ENCODE measurements at regions not wholly inside any gene's neighbourhood (a gene's known extent, or its start where the extent isn't known, plus 50 kb on each side); places are given as distances from the start of the nearest gene placed in this dataset.
"Not testable (repeated sequence)": the region's sequence is repeated elsewhere in the genome, so short reads cannot be mapped to it uniquely, and the experiment has no call there.

- DNase-seq, result no peak
- in situ Hi-C loops (cut with MboI; ENCODE audit: low pct_unique_long_range_greater_than_20kb, low sequenced_read_pairs), result no loop called here
Observed at GRCh38 chr13:48804821-48805601, 151.3 kb downstream of the CYSLTR2 start.

GRCh38 chr13:48806522-48806921 lies 152.8 kb downstream of the CYSLTR2 start:
- in situ Hi-C loops (cut with MboI; ENCODE audit: low pct_unique_long_range_greater_than_20kb, low sequenced_read_pairs), result no loop called here
- DNase-seq, result no peak

GRCh38 chr13:48808683-48809082 lies 155.0 kb downstream of the CYSLTR2 start:
- no peak for DNase-seq
- in situ Hi-C loops (cut with MboI; ENCODE audit: low pct_unique_long_range_greater_than_20kb, low sequenced_read_pairs), result no loop called here

GRCh38 chr13:48810013-48810412 lies 156.3 kb downstream of the CYSLTR2 start:
- DNase-seq, result no peak
- in situ Hi-C loops (cut with MboI; ENCODE audit: low pct_unique_long_range_greater_than_20kb, low sequenced_read_pairs), result no loop called here

DNA sequence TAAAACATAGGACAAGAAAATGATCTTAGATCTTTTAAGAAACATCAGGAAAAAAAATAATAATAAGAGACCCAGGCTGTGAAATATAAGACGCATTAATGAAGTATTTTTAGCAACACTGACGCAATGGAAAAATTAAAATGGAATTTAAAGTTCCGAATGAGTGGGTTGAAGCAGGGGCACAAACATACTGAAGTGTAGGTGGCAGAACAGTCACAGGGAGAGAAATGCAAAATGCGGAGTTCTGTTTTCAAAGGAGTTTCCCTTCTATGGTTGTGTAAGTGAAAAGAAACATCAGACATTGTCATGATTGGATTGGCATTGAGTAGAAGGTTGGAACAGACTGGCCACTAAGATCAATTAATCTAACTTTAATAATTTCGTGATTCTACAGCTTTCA lies 159.8 kb downstream of the CYSLTR2 start:
- in situ Hi-C loops (cut with MboI; ENCODE audit: low pct_unique_long_range_greater_than_20kb, low sequenced_read_pairs), result no loop called here
- DNase-seq, result no peak

GRCh38 chr13:48816700-48817099 lies 159.0 kb upstream of the FNDC3A start:
- no peak for DNase-seq
- in situ Hi-C loops (cut with MboI; ENCODE audit: low pct_unique_long_range_greater_than_20kb, low sequenced_read_pairs), result no loop called here

DNA sequence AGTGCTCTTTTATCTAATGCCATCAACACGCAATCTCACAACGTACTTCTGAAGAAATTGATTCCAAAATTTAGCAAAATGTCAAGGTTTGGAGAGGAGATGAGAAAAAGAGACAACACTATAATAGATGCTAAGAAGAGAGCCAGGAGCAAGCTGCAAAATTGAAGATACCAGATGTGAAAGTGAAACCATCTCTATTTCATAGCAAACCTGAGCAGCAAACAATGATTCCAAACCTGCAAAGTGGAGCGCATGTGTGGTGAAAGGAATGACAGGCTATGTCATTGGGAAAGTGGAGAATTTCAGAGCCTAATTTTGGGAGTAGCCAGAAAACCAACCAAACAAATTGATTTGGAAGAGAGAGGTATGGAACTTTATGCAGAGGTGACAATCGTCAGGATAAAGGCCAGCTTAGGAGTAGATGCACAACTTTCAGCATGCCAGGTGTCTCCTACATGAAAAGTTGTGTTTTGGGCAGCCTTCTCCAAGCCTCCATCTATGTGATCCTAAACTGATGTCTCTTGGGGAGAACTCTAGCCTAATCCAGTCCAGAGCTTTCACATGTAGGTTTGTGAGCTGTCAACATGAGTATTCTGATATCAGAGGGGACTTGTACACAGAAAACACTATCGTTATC lies 158.4 kb upstream of the FNDC3A start:
- in situ Hi-C loops (cut with MboI; ENCODE audit: low pct_unique_long_range_greater_than_20kb, low sequenced_read_pairs), result no loop called here
- DNase-seq, result no peak

GRCh38 chr13:48818495-48819356 lies 157.0 kb upstream of the FNDC3A start:
- no peak for DNase-seq
- in situ Hi-C loops (cut with MboI; ENCODE audit: low pct_unique_long_range_greater_than_20kb, low sequenced_read_pairs), result no loop called here

- in situ Hi-C loops (cut with MboI; ENCODE audit: low pct_unique_long_range_greater_than_20kb, low sequenced_read_pairs), result no loop called here
- DNase-seq, result no peak
Observed at GRCh38 chr13:48819376-48819775, 156.3 kb upstream of the FNDC3A start.

DNA sequence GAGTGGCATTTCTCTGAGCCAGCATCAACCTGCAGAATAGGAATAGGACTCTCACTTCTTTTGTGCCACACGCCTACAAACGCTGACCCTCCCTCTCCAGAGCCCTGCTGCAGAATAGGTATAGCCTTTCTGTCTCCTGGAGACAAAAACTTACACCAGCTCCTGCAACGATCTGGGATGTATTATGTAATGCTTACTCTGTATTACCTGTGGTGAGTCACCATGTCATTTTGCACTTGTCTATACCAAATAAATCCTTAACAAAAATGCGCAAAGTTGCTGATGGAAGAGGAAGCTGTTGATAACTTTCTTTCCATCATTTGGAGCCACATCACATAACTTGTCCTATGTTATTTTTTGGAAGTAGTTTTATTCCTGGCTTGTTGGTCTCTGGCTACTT lies 155.8 kb upstream of the FNDC3A start:
- DNase-seq, result no peak
- in situ Hi-C loops (cut with MboI; ENCODE audit: low pct_unique_long_range_greater_than_20kb, low sequenced_read_pairs), result no loop called here

DNA sequence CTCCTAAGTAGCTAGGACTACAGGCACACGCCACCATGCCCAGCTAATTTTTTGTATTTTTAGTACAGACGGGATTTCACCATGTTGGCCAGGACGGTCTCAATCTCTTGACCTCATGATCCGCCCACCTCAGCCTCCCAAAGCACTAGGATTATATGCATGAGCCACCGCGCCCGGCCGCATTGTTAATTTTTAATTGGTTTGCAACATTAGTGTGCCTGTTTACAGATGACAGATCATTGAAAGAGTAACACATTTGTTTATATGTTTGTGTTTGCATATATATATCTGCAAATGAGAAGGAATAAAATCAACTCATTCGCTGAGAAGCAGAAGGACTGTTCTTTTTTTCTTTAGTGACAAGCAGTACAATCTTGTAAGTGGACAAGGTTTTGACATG lies 152.2 kb upstream of the FNDC3A start:
- in situ Hi-C loops (cut with MboI; ENCODE audit: low pct_unique_long_range_greater_than_20kb, low sequenced_read_pairs); DNase-seq: not testable (repeated sequence)

- in situ Hi-C loops (cut with MboI; ENCODE audit: low pct_unique_long_range_greater_than_20kb, low sequenced_read_pairs), result no loop called here
- DNase-seq, result no peak
Observed at GRCh38 chr13:48826039-48826438, 149.7 kb upstream of the FNDC3A start.

DNA sequence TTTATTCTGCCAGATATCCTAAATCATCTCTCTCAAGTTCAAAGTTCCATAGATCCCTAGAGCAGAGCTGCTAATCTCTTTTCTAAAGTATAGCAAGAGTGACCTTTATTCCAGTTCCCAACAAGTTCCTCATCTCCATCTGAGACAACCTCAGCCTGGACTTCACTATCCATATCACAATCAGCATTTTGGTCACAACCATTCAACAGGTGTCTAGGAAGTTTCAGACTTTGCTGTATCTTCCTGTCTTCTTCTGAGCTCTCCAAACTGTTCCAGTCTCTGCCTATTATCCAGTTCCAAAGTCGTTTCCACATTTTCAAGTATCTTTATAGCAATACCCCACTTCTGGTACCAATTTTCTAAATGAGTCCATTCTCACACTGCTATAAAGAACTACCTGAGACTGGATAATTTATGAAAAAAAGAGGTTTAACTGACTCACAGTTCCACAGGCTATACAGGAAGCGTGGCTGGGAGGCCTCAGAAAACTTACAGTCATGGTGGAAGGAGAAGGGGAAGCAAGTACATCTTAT lies 148.7 kb upstream of the FNDC3A start:
- in situ Hi-C loops (cut with MboI; ENCODE audit: low pct_unique_long_range_greater_than_20kb, low sequenced_read_pairs); DNase-seq: not testable (repeated sequence)

DNA sequence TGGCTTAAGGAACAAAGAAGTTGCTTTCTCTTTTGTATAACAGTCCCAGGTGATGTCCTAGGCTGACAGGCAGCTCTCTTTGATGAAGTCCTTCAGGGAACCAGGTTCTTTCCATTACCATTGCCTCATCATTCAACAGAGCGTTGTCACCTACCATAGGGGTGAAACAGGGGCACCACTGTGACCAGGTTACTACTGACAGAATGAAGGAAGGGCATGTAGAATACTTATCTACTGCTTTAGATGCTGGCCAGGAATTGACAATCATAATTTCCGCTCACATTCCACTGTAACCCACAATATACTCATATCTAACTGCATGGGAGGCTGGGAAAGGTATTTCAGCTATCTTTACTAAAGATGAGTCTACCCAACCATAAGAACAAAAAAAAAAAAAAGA lies 148.0 kb upstream of the FNDC3A start:
- in situ Hi-C loops (cut with MboI; ENCODE audit: low pct_unique_long_range_greater_than_20kb, low sequenced_read_pairs), result no loop called here

GRCh38 chr13:48828962-48829411 lies 146.7 kb upstream of the FNDC3A start:
- in situ Hi-C loops (cut with MboI; ENCODE audit: low pct_unique_long_range_greater_than_20kb, low sequenced_read_pairs), result no loop called here
- DNase-seq, result no peak

More for the DNA sequence above, 148.0 kb upstream of the FNDC3A start:
- DNase-seq, result no peak

- in situ Hi-C loops (cut with MboI; ENCODE audit: low pct_unique_long_range_greater_than_20kb, low sequenced_read_pairs), result no loop called here
- DNase-seq, result peak; percentile 43
Observed at GRCh38 chr13:48829536-48829935, 146.2 kb upstream of the FNDC3A start.

DNA sequence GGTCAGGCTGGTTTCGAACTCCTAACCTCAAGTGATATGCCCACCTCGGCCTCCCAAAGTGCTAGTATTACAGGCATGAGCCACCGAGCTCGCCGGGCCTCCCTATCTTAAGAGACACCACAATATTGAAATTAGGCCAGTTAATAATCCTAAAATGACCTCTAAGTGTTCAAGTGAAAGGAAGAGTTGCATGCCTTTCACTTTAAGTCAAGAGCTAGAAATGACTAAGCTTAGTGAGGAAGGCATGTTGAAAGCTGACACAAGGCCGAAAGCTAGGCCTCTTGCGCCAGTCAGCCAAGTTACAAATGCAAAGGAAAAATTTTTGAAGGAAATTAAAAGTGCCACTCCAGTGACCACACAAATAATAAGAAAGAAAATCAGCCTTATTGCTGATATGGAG lies 144.5 kb upstream of the FNDC3A start:
- in situ Hi-C loops (cut with MboI; ENCODE audit: low pct_unique_long_range_greater_than_20kb, low sequenced_read_pairs), result no loop called here
- DNase-seq, result no peak

GRCh38 chr13:48833412-48833811 lies 142.3 kb upstream of the FNDC3A start:
- in situ Hi-C loops (cut with MboI; ENCODE audit: low pct_unique_long_range_greater_than_20kb, low sequenced_read_pairs), result no loop called here

DNA sequence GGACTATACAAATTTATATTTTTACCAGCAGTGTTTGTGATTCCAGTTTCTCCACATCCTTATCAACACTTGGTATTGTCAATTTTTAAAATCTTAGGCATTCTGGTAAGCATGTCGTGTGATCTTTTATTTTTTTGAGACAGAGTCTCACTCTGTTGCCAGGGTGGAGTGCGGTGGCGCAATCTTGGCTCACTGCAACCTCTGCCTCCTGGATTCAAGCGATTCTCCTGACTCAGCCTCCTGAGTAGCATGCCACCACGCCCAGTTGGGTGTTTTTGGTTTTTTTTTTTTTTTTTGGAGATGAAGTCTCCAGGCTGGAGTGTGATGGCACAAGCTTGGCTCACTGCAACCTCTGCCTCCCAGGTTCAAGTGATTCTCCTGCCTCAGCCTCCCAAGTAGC lies 140.4 kb upstream of the FNDC3A start:
- in situ Hi-C loops (cut with MboI; ENCODE audit: low pct_unique_long_range_greater_than_20kb, low sequenced_read_pairs); DNase-seq: not testable (repeated sequence)

More at GRCh38 chr13:48833412-48833811, 142.3 kb upstream of the FNDC3A start:
- DNase-seq, result no peak

All from KBM-7 (cell line).